GM19351 (cell line): ENCODE measurements at regions not wholly inside any gene's neighbourhood (a gene's known extent, or its start where the extent isn't known, plus 50 kb on each side); places are given as distances from the start of the nearest gene placed in this dataset.
"Not testable (repeated sequence)": the region's sequence is repeated elsewhere in the genome, so short reads cannot be mapped to it uniquely, and the experiment has no call there.

ENCODE experiments used
- ATAC-seq: cut with Tn5 transposase; IDR thresholded peaks from one replicate; pipeline ENCODE4 v1.9.1; 2021; ENCODE audit warnings: mild to moderate bottlenecking, moderate library complexity; ENCODE audit not compliant: unreplicated experiment

- ATAC-seq: no peak
These were observed 74.3 kb upstream of the CYRIA start for GRCh38 chr2:16739778-16740581.

GRCh38 chr2:16738361-16739225, 73.0 kb upstream of the CYRIA start:
- no peak for ATAC-seq

- no peak for ATAC-seq
These were observed 72.2 kb upstream of the CYRIA start for GRCh38 chr2:16737812-16738211.

- ATAC-seq: no peak
These were observed 71.0 kb upstream of the CYRIA start for GRCh38 chr2:16736633-16737032.

GRCh38 chr2:16729335-16729734, 63.7 kb upstream of the CYRIA start:
- ATAC-seq: peak; percentile 65

- peak; percentile 75 for ATAC-seq
These were observed 62.9 kb upstream of the CYRIA start for GRCh38 chr2:16728351-16729136.

GRCh38 chr2:16727849-16728248, 62.2 kb upstream of the CYRIA start:
- not testable (repeated sequence) for ATAC-seq

GRCh38 chr2:16727256-16727655, 61.6 kb upstream of the CYRIA start:
- no peak for ATAC-seq

GRCh38 chr2:16726577-16726976, 60.9 kb upstream of the CYRIA start:
- ATAC-seq: no peak

- ATAC-seq: no peak
These were observed 60.5 kb upstream of the CYRIA start for GRCh38 chr2:16726147-16726546.

GRCh38 chr2:16725549-16725948, 59.9 kb upstream of the CYRIA start:
- ATAC-seq: no peak

- ATAC-seq: no peak
These were observed 57.0 kb upstream of the CYRIA start for GRCh38 chr2:16722677-16723076.

GRCh38 chr2:16722126-16722525, 56.5 kb upstream of the CYRIA start:
- no peak for ATAC-seq

GRCh38 chr2:16721529-16721928, 55.9 kb upstream of the CYRIA start:
- not testable (repeated sequence) for ATAC-seq

GRCh38 chr2:16720737-16721136, 55.1 kb upstream of the CYRIA start:
- not testable (repeated sequence) for ATAC-seq

GRCh38 chr2:16719485-16719808, 53.8 kb upstream of the CYRIA start:
- no peak for ATAC-seq

GRCh38 chr2:16718576-16719484, 53.2 kb upstream of the CYRIA start:
- ATAC-seq: no peak

GRCh38 chr2:16717477-16717876, 51.8 kb upstream of the CYRIA start:
- ATAC-seq: peak; percentile 44

GRCh38 chr2:16716944-16717343, 51.3 kb upstream of the CYRIA start:
- ATAC-seq: no peak

- ATAC-seq: no peak
These were observed 50.4 kb upstream of the CYRIA start for GRCh38 chr2:16716024-16716423.
